Gastrocnemius medialis (tissue), 4 donors: ENCODE measurements at regions not wholly inside any gene's neighbourhood (a gene's known extent, or its start where the extent isn't known, plus 50 kb on each side); places are given as distances from the start of the nearest gene placed in this dataset.

Experiments used
- POLR2A ChIP-seq, 2 donors: fragments of 450-650 bp; IDR thresholded peaks; one replicate each; pipeline ENCODE4 v1.6.1; 2017; ENCODE audit warnings: antibody characterized with exemption in 2 of 2, mild to moderate bottlenecking in 2 of 2, moderate library complexity in 2 of 2
- TF ChIP-seq, protein P1 (sequence below), 5 experiments: fragments of 450-650 bp in 3 of 5; fragments of 200-600 bp in 2 of 5; sonication (generic) in 2 of 5; IDR thresholded peaks in 4 of 5; conservative IDR thresholded peaks in 1 of 5; 1 replicate in 4 of 5; 2 replicates in 1 of 5; pipeline ENCODE4 v1.5.1; 2016 to 2019; ENCODE audit warnings: antibody characterized with exemption in 5 of 5, mild to moderate bottlenecking in 3 of 5, moderate library complexity in 3 of 5

DNA sequence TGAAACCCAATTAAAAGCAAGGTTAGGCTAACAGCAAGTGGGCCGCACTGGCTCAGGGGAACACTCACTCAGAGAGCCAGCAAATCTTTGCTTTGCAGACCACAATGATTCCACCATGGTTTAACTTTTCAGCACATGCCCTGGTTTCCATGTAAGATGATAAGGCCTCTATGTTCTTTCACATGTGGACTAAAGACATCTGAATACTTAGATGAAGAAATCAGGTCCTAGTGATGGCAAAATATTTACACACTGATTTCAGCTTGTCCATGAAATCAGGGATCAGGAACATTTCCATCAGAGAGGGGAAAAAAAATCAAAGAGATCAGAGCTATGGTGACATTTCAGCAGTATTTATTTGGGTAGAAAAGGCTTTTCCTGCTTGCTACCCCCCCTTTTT lies 258.2 kb upstream of the IRX5 start:
- no peak for TF ChIP-seq POLR2A (IDR thresholded peaks at IDR 0.05)
- TF ChIP-seq, protein P1, sequence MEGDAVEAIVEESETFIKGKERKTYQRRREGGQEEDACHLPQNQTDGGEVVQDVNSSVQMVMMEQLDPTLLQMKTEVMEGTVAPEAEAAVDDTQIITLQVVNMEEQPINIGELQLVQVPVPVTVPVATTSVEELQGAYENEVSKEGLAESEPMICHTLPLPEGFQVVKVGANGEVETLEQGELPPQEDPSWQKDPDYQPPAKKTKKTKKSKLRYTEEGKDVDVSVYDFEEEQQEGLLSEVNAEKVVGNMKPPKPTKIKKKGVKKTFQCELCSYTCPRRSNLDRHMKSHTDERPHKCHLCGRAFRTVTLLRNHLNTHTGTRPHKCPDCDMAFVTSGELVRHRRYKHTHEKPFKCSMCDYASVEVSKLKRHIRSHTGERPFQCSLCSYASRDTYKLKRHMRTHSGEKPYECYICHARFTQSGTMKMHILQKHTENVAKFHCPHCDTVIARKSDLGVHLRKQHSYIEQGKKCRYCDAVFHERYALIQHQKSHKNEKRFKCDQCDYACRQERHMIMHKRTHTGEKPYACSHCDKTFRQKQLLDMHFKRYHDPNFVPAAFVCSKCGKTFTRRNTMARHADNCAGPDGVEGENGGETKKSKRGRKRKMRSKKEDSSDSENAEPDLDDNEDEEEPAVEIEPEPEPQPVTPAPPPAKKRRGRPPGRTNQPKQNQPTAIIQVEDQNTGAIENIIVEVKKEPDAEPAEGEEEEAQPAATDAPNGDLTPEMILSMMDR (IDR thresholded peaks at IDR 0.05 in 4 of 5, conservative IDR thresholded peaks at IDR 0.05 in 1 of 5), result no peak
